BJ (cell line): ENCODE measurements at regions not wholly inside any gene's neighbourhood (a gene's known extent, or its start where the extent isn't known, plus 50 kb on each side); places are given as distances from the start of the nearest gene placed in this dataset.

Experiments
- CTCF ChIA-PET: fragments of 350-600 bp; formaldehyde crosslinking; extraction: SDS; loops from one replicate; lab custom pipeline; 2021; ENCODE audit warnings: antibody characterized with exemption, inconsistent platforms; lab: Yijun Ruan, JAX
- POLR2A ChIA-PET: fragments of 300-600 bp; sonication (Branson Sonifier 250); formaldehyde crosslinking; extraction: SDS; loops from one replicate; lab custom pipeline; 2021; ENCODE audit warnings: antibody characterized with exemption; lab: Charles Lee
- DNase-seq: peaks from one replicate; pipeline ENCODE4 v3.0.0-alpha.2; 2011; ENCODE audit warnings: low read depth
- H3K27me3 ChIP-seq: 2 replicates; pipeline ENCODE4 v1.6.0; 2011; ENCODE audit warnings: low read length; ENCODE audit not compliant: control insufficient read depth, insufficient read depth
- H3K36me3 ChIP-seq: 2 replicates; pipeline ENCODE4 v1.5.1; 2011; ENCODE audit warnings: low read length; ENCODE audit not compliant: control insufficient read depth, insufficient read depth
- H3K4me3 ChIP-seq: 2 replicates; pipeline ENCODE4 v1.5.1; 2011; ENCODE audit warnings: low read depth, mild to moderate bottlenecking, control low read depth, low read length
- CTCF ChIP-seq: IDR thresholded peaks from 2 replicates; pipeline ENCODE4 v1.5.1; 2011; ENCODE audit warnings: low read depth, mild to moderate bottlenecking, control low read depth, inconsistent platforms, low read length, moderate library complexity; ENCODE audit not compliant: insufficient read depth

GRCh38 chr11:112806876-112807275 lies 154.3 kb upstream of the NCAM1 start:
- DNase-seq: no peak
- Histone ChIP-seq H3K36me3 (no peaks in the 10 kb centered on the region), H3K4me3 (no peak overlapping the region), H3K27me3 (no peaks in the 10 kb centered on the region)
- ChIA-PET POLR2A (no interaction called here), CTCF (interaction anchor here (0.8 kb wide), 1 partner anchor 11 kb away, joined by 4 read pairs; no protein-coding TSS in a partner anchor)
- TF ChIP-seq CTCF: no peak

GRCh38 chr11:112809429-112809828 lies 151.8 kb upstream of the NCAM1 start:
- no peak for DNase-seq
- Histone ChIP-seq H3K27me3 (no peaks in the 10 kb centered on the region), H3K4me3 (no peak overlapping the region), H3K36me3 (no peaks in the 10 kb centered on the region)
- no peak for TF ChIP-seq CTCF
- CTCF ChIA-PET: no interaction called here
- POLR2A ChIA-PET: no interaction called here

GRCh38 chr11:112810951-112811350 lies 150.3 kb upstream of the NCAM1 start:
- no peaks in the 10 kb centered on the region for H3K36me3 ChIP-seq
- CTCF ChIA-PET: no interaction called here
- no peak for TF ChIP-seq CTCF
- H3K4me3 ChIP-seq: no peak overlapping the region
- H3K27me3 ChIP-seq: no peaks in the 10 kb centered on the region
- POLR2A ChIA-PET: no interaction called here
- no peak for DNase-seq

GRCh38 chr11:112811783-112812182 lies 149.4 kb upstream of the NCAM1 start:
- TF ChIP-seq CTCF: no peak
- no peak for DNase-seq
- H3K4me3 ChIP-seq: no peak overlapping the region
- ChIA-PET CTCF (interaction anchor here (0.5 kb wide), 1 partner anchor 280 kb away, joined by 7 read pairs; no protein-coding TSS in a partner anchor), POLR2A (no interaction called here)
- no peaks in the 10 kb centered on the region for H3K27me3 ChIP-seq
- H3K36me3 ChIP-seq: no peaks in the 10 kb centered on the region

GRCh38 chr11:112812729-112813128 lies 148.5 kb upstream of the NCAM1 start:
- H3K4me3 ChIP-seq: no peak overlapping the region
- no peaks in the 10 kb centered on the region for H3K36me3 ChIP-seq
- CTCF ChIA-PET: no interaction called here
- POLR2A ChIA-PET: no interaction called here
- no peak for DNase-seq
- TF ChIP-seq CTCF: no peak
- H3K27me3 ChIP-seq: no peaks in the 10 kb centered on the region
